Parathyroid adenoma (tissue), 2 donors: ENCODE measurements at regions not wholly inside any gene's neighbourhood (a gene's known extent, or its start where the extent isn't known, plus 50 kb on each side); places are given as distances from the start of the nearest gene placed in this dataset.

Source experiments
- H2AFZ ChIP-seq: fragments of 300-600 bp; sonication (generic); one replicate; pipeline ENCODE4 v1.7.0; 2017; ENCODE audit warnings: antibody characterized with exemption, mild to moderate bottlenecking
- H3K27ac ChIP-seq: fragments of 300-600 bp; sonication (generic); one replicate; pipeline ENCODE4 v1.7.0; 2017
- H3K27me3 ChIP-seq: fragments of 300-600 bp; sonication (generic); one replicate; pipeline ENCODE4 v1.7.0; 2017; ENCODE audit warnings: low read length; ENCODE audit not compliant: control insufficient read depth, insufficient read depth
- H3K36me3 ChIP-seq: fragments of 300-600 bp; sonication (generic); one replicate; pipeline ENCODE4 v1.7.0; 2017; ENCODE audit warnings: low read length; ENCODE audit not compliant: control insufficient read depth, insufficient read depth
- H3K4me1 ChIP-seq: fragments of 300-600 bp; sonication (generic); one replicate; pipeline ENCODE4 v1.7.0; 2017; ENCODE audit warnings: control low read depth
- H3K4me2 ChIP-seq: fragments of 300-600 bp; sonication (generic); one replicate; pipeline ENCODE4 v1.7.0; 2017; ENCODE audit warnings: low read length
- H3K4me3 ChIP-seq: fragments of 300-600 bp; sonication (generic); one replicate; pipeline ENCODE4 v1.7.0; 2017; ENCODE audit warnings: low read depth, low read length
- H3K79me2 ChIP-seq: fragments of 300-600 bp; sonication (generic); one replicate; pipeline ENCODE4 v1.7.0; 2017; ENCODE audit warnings: control low read depth
- H3K9ac ChIP-seq: fragments of 300-600 bp; sonication (generic); one replicate; pipeline ENCODE4 v1.7.0; 2017; ENCODE audit warnings: mild to moderate bottlenecking
- H3K9me3 ChIP-seq: fragments of 300-600 bp; sonication (generic); one replicate; pipeline ENCODE4 v1.7.0; 2017; ENCODE audit warnings: low read length; ENCODE audit not compliant: control insufficient read depth
- TF ChIP-seq, protein P1 (sequence below): fragments of 300-600 bp; sonication (generic); IDR thresholded peaks from one replicate; pipeline ENCODE4 v1.7.0; 2017; ENCODE audit warnings: antibody characterized with exemption, mild to moderate bottlenecking
- donor health status: primary hyperparathyroidism.

DNA sequence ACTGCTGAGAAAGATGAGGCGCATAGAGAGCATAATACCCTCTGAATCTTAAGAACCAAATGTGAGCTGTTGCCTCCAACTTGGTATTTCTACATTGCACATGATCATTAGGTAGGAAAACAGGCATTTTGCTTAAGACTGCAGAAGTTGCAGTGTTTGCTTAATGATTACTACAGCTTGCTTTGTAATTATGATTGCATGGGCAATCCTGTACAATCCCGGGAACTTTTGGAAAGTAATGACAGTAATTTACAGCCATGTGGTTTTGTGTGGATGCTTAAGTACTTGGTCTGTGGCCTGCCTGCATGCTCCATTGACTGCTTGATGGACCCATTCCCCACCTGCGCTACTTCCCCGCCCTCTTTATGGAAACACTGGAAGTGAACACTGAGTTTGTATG, 301.1 kb downstream of the DIPK2A start:
- Histone ChIP-seq H3K27ac (no peak overlapping the region), H2AFZ (no peak overlapping the region), H3K9ac (no peak overlapping the region), H3K9me3 (no peaks in the 10 kb centered on the region), H3K4me3 (no peak overlapping the region), H3K4me2 (no peak overlapping the region), H3K4me1 (no peaks in the 10 kb centered on the region), H3K79me2 (no peaks in the 10 kb centered on the region), H3K27me3 (no peaks in the 10 kb centered on the region), H3K36me3 (no peaks in the 10 kb centered on the region)
- TF ChIP-seq, protein P1, sequence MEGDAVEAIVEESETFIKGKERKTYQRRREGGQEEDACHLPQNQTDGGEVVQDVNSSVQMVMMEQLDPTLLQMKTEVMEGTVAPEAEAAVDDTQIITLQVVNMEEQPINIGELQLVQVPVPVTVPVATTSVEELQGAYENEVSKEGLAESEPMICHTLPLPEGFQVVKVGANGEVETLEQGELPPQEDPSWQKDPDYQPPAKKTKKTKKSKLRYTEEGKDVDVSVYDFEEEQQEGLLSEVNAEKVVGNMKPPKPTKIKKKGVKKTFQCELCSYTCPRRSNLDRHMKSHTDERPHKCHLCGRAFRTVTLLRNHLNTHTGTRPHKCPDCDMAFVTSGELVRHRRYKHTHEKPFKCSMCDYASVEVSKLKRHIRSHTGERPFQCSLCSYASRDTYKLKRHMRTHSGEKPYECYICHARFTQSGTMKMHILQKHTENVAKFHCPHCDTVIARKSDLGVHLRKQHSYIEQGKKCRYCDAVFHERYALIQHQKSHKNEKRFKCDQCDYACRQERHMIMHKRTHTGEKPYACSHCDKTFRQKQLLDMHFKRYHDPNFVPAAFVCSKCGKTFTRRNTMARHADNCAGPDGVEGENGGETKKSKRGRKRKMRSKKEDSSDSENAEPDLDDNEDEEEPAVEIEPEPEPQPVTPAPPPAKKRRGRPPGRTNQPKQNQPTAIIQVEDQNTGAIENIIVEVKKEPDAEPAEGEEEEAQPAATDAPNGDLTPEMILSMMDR: no peak

DNA sequence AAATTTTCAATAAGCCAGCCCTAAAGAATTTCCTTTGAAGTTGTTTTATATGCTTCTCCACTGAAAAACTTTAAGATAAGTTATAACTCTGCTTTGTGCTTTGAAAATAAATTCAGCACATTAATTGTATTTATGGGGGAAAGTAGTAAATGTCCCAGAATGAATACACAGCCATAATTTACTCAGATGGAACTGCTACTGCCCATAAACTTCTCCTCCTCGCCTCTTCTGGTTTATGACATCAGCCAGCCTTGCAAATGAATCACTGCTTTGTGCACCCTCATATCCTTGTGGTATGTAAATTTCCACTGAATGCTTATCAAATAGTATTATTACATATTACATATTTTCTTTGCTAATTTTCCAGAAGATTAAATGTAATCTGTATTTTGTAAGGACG, 302.0 kb downstream of the DIPK2A start:
- Histone ChIP-seq H3K9ac (no peak overlapping the region), H3K27ac (no peak overlapping the region), H3K9me3 (no peaks in the 10 kb centered on the region), H3K4me2 (no peak overlapping the region), H3K27me3 (no peaks in the 10 kb centered on the region), H3K4me1 (no peaks in the 10 kb centered on the region), H3K36me3 (no peaks in the 10 kb centered on the region), H3K79me2 (no peaks in the 10 kb centered on the region), H3K4me3 (no peak overlapping the region), H2AFZ (no peak overlapping the region)
- TF ChIP-seq, protein P1: no peak

DNA sequence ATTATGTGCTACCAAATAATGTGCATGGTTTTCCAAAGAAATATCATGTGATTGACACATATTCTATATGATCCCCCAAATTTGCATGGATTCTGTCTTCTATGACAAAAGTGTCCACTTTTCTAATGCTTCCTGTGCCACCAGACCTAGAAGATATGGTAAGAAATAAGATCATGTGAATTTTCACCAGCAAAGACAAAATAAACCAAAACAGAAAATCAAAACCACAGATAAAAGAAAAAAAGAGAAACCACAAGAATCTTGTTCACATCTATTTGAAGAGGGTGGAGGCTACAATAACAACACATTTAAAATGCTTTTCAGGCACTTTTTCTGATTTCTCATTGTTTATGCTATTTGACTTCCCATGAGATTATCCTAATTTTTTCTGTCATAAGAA, 303.4 kb downstream of the DIPK2A start:
- no peaks in the 10 kb centered on the region for H3K9me3 ChIP-seq
- H3K4me2 ChIP-seq: no peak overlapping the region
- H3K27ac ChIP-seq: no peak overlapping the region
- TF ChIP-seq, protein P1: no peak
- H3K36me3 ChIP-seq: no peaks in the 10 kb centered on the region
- no peaks in the 10 kb centered on the region for H3K79me2 ChIP-seq
- H3K4me1 ChIP-seq: no peaks in the 10 kb centered on the region
- H2AFZ ChIP-seq: no peak overlapping the region
- no peak overlapping the region for H3K9ac ChIP-seq
- H3K27me3 ChIP-seq: no peaks in the 10 kb centered on the region
- no peak overlapping the region for H3K4me3 ChIP-seq

DNA sequence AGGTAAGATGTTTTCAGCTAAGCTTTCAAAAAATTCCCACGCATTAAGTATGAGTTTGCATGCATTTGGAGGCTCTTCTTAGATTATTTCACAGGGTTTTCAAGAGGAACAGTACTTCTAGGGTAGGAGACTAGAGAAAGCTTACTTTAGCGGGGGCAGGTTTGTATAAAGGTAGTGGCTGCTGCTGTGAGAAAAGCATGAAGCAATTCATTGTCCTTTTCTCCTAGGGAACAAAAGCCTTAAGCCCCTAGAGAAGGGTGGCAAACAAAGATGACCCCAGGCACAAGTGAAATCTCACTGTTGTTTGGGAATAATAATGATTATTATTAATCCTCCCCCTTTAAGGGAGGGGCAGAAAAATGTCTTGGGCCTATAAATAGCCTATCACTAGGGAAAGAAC, 310.7 kb downstream of the DIPK2A start:
- Histone ChIP-seq H2AFZ (no peak overlapping the region), H3K27me3 (no peaks in the 10 kb centered on the region), H3K4me2 (no peak overlapping the region), H3K4me1 (no peaks in the 10 kb centered on the region), H3K9ac (no peak overlapping the region), H3K36me3 (no peaks in the 10 kb centered on the region), H3K4me3 (no peak overlapping the region), H3K79me2 (no peaks in the 10 kb centered on the region), H3K9me3 (no peaks in the 10 kb centered on the region), H3K27ac (no peak overlapping the region)
- TF ChIP-seq, protein P1: no peak

DNA sequence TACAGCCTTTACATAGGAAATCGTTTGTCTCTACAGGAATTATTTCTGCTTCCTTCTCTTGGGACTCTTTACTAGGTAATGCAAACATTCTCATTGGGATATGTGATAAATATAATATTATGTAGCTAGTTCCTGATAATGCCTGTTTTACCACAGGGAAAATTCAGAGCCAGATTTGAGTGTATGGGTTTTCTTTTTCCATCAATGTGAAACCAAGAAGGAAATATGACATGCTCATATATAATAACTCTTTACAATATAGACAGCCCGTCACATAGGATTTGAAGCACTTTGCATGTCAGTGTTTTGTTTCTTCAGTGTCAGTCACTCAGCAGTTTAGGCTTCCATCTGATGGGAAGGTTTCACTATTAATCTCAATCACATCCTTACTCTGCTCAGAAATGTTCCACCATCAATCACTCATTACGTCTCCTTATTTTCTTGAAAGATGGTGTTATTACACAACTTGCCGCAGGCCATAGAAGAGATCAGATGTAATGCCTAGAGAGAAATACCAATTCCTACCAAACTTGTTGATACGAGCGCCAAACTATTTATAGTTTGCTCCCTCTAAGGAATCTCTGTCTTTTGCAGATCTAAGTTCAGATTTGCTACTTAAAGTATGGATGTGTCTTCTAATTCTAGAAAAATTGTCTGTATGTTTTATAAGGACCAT, 314.8 kb downstream of the DIPK2A start:
- Histone ChIP-seq H3K4me1 (no peaks in the 10 kb centered on the region), H3K79me2 (no peaks in the 10 kb centered on the region), H3K27ac (no peak overlapping the region), H2AFZ (no peak overlapping the region), H3K9ac (no peak overlapping the region), H3K4me2 (no peak overlapping the region), H3K9me3 (no peaks in the 10 kb centered on the region), H3K27me3 (no peaks in the 10 kb centered on the region), H3K4me3 (no peak overlapping the region), H3K36me3 (no peaks in the 10 kb centered on the region)
- TF ChIP-seq, protein P1: no peak
